GM18526 (cell line): ENCODE measurements at regions not wholly inside any gene's neighbourhood (a gene's known extent, or its start where the extent isn't known, plus 50 kb on each side); places are given as distances from the start of the nearest gene placed in this dataset.

Experiments used
- POLR2A ChIP-seq: IDR thresholded peaks from 3 replicates; pipeline ENCODE4 v1.6.1; 2011; ENCODE audit not compliant: insufficient read length; ENCODE audit errors: extremely low read depth

- no peak for TF ChIP-seq POLR2A
Observed at GRCh38 chr22:47283616-47284270, 521.3 kb downstream of the TBC1D22A start.

DNA sequence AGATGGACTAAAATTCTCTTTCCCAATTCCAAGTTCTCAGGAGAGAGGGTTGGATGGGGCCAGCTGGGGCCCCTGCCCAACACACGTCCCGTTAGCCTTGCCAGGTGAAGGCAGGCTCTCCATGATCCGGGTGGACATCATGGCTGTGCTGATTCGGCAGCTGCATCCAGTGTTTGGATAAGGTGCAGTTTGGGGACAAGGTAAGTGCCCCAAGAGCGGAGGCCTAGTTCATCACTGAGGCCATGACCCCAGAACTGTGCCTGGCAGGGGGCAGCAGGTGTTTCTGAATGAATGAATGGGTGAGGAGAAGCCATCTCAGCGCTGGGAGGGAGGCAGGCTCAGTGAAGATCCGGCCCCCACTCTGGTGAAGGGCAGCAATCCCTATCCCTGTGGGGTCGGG, 520.4 kb downstream of the TBC1D22A start:
- TF ChIP-seq POLR2A: no peak

- TF ChIP-seq POLR2A: no peak
Observed at GRCh38 chr22:47282366-47282765, 519.9 kb downstream of the TBC1D22A start.

- no peak for TF ChIP-seq POLR2A
Observed at GRCh38 chr22:47281126-47282106, 519.0 kb downstream of the TBC1D22A start.

- TF ChIP-seq POLR2A: no peak
Observed at GRCh38 chr22:47280301-47280700, 517.9 kb downstream of the TBC1D22A start.

DNA sequence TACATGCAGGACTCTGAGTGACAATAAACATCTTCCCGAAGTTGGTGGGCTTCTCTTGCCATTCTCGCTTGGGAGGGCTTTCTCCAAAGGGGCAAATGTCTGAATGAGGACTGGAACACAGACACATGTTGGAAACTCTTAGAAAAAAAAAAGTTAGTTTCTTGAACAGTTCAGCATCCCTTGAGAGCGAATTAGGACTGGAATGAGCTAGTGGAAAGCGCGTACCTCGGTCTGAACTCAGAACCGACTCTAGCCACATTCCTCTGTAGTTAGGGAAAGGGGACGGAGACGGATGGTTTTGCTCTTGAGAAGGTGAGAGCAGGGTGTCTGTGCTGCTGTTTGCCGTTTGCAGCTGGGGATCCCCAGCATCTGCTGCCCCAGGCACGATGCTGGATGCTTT, 517.3 kb downstream of the TBC1D22A start:
- TF ChIP-seq POLR2A: no peak

DNA sequence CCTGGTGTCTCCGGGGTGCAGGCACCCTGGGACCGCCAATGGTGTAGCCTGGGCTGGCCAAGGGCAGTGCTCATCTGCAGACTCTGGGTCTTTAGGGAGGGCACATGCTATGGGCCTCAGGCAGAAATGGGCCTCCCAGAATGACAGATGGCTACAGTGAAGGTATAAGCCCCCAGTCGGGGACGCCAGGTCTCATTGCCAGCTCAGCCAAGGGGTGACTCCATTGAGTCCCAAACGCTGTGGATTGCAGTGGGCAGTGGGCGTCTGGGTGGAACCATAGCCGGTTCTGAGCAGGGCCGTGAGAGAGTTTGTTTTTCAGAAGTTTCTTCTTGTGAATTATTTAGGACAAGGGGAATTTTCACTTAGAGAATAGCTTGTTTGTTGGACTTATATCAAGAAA, 516.9 kb downstream of the TBC1D22A start:
- no peak for TF ChIP-seq POLR2A

GRCh38 chr22:47278655-47279054, 516.2 kb downstream of the TBC1D22A start:
- no peak for TF ChIP-seq POLR2A

DNA sequence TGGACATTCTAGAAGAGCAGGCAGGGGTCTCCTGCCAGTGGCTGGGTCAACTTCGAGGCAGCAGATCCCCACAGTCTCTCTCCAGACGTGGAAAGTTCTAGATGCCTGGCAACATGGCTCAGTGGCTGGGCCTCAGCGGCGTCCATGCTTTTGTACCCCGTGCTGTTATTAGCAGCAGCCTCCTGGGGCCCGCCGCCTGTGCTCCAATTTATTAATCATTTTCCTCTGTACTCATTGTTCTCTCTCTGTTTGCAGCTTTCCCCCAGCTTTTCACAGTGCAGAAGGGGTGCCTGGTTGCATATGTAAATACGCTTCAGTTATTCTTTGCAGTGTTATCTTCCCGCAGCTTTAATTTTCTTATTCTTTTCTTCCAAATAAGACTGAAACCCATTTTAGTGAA, 515.1 kb downstream of the TBC1D22A start:
- TF ChIP-seq POLR2A: no peak

DNA sequence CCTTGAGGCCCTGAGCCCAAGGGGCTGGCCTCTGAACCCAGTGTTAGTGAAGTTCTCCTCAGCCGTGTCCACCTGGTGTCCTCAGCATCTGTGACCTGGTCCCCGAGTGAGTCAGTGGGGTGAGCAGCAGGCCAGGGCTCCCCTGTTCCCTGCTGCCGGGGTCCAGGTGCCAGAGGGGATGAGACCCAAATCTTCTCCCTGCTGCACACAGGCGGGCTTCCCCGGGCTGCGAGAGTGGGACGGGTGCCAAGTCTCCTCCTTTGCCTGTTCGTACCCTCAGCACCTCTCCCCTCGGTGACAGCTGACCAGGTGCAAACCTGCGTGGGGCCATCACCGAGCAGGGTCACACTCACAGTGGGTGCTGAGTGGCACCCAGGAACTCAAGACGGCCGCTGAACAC, 514.5 kb downstream of the TBC1D22A start:
- TF ChIP-seq POLR2A: no peak

DNA sequence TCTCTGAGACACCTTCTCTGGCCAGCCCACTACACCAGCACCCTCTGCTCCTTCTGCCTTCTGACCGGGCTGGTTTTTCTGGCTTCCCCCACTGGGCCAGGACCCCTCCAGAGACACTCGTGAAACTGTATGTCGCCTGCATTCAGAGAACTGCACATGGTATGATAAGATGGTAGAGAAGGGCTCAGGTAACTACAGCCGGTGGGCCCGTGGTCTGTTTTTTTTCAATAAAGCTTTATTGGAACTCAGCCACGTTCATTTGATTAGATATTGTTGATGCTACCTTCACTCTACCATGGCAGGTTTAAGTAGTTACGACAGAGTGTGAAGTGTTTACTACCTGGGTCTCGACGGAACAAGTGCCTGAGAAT, 514.0 kb downstream of the TBC1D22A start:
- TF ChIP-seq POLR2A: no peak

GRCh38 chr22:47275605-47276449, 513.4 kb downstream of the TBC1D22A start:
- no peak for TF ChIP-seq POLR2A

- TF ChIP-seq POLR2A: no peak
Observed at GRCh38 chr22:47274196-47274595, 511.7 kb downstream of the TBC1D22A start.

DNA sequence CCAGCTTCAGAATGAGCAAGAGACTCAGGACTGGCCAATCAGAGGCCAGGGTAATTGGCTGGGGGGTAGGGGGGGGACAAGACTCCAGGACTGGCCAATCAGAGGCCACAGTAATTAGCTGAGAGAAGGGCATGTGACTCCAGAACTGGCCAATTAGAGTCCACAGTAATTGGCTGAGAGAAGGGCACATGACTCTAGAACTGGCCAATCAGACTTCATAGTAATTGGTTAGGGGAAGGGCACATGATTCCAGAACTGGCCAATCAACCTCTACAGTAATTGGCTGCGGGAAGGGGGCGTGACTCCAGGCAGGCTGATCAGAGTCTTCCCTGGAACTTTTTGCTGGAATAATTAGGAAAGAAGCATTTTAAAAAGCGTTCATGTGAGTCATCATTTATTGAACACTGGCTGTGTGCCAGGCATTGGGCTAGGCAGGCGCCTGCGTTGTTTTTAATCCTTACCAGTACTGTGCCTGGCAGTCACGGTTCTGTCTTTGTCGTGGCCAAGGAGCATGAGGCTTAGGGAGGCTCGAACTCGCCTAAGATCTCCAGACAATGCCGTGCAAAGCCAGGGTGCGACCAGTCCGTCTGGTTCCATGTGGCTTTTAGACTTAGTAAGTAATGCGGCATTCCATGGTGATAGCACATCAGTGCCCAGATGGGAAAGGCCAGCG, 508.1 kb downstream of the TBC1D22A start:
- TF ChIP-seq POLR2A: no peak

DNA sequence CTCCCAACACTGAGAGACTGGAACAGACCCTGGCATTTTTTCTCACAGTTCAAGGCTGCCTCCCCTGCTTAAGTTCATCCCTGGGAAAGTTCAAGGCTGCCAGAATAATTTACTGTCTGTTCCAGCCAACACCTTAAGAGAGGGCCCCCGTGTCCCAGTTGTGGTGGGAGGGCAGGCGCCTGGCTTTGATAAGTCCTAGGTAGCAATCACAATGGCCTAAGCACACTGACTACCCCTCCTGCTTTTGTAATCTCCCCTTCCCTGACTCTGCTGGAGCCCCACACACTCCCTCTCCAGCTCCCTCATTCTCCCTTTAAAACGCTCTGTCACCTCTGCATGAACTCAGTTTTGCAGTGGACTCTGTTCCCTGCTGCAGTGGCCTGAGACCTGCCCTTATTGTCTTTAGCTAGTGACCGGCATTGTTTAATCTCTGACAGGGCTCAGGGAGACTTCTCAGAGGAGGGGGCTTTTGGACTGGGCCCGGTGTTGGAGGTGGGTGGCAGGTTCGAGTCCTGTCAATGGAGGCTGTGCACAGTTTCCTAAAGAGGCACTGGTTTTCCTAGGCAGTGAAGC, 507.2 kb downstream of the TBC1D22A start:
- TF ChIP-seq POLR2A: no peak
